ENCODE measurements at regions not wholly inside any gene's neighbourhood (a gene's known extent, or its start where the extent isn't known, plus 50 kb on each side); places are given as distances from the start of the nearest gene placed in this dataset.

GRCh38 chr1:157241185-157241538, 103.0 kb upstream of the ETV3 start:
- TF ChIP-seq CTCF (conservative IDR thresholded peaks at IDR 0.05; ENCODE audit: low read length) = no peak
- no peak for TF ChIP-seq EZH2phosphoT487 (IDR thresholded peaks at IDR 0.05; ENCODE audit: borderline replicate concordance)
- no peak overlapping the region for H3K9ac ChIP-seq (ENCODE audit: low read depth, low read length, poor library complexity, severe bottlenecking)
- H3K4me2 ChIP-seq (ENCODE audit: low read depth, low read length, poor library complexity, severe bottlenecking) = no peak overlapping the region
- H4K20me1 ChIP-seq (ENCODE audit: insufficient read depth, low read length, poor library complexity, severe bottlenecking) = no peaks in the 10 kb centered on the region
- H3K27me3 ChIP-seq (ENCODE audit: insufficient read depth, low read length, poor library complexity, severe bottlenecking) = no peaks in the 10 kb centered on the region
- no peaks in the 10 kb centered on the region for H3K79me2 ChIP-seq (ENCODE audit: insufficient read depth, low read length)
- no peaks in the 10 kb centered on the region for H3K36me3 ChIP-seq (ENCODE audit: insufficient read depth, low read length)
- peaks cover 10% of the 10 kb centered on the region for H3K4me1 ChIP-seq (ENCODE audit: insufficient read depth, low read length, poor library complexity, severe bottlenecking)
- no peak overlapping the region for H3K4me3 ChIP-seq (ENCODE audit: low read length, poor library complexity, severe bottlenecking)
- no peaks in the 10 kb centered on the region for H3K9me3 ChIP-seq (ENCODE audit: insufficient read depth, low read depth, low read length)
- H3F3A ChIP-seq (ENCODE audit: low read depth) = no peaks in the 10 kb centered on the region
- no peak overlapping the region for H2AFZ ChIP-seq (ENCODE audit: low read length)
- no peaks in the 10 kb centered on the region for H3K9me2 ChIP-seq (replicated peaks; ENCODE audit: low read depth, low read length)

- Histone ChIP-seq H3K4me1 (ENCODE audit: insufficient read depth, low read length, poor library complexity, severe bottlenecking) (peaks cover 10% of the 10 kb centered on the region), H3K4me3 (ENCODE audit: low read length, poor library complexity, severe bottlenecking) (no peak overlapping the region), H3K36me3 (ENCODE audit: insufficient read depth, low read length) (no peaks in the 10 kb centered on the region), H3K79me2 (ENCODE audit: insufficient read depth, low read length) (no peaks in the 10 kb centered on the region), H3F3A (ENCODE audit: low read depth) (no peaks in the 10 kb centered on the region), H2AFZ (ENCODE audit: low read length) (no peak overlapping the region), H3K27me3 (ENCODE audit: insufficient read depth, low read length, poor library complexity, severe bottlenecking) (no peaks in the 10 kb centered on the region), H4K20me1 (ENCODE audit: insufficient read depth, low read length, poor library complexity, severe bottlenecking) (no peaks in the 10 kb centered on the region), H3K9ac (ENCODE audit: low read depth, low read length, poor library complexity, severe bottlenecking) (no peak overlapping the region), H3K4me2 (ENCODE audit: low read depth, low read length, poor library complexity, severe bottlenecking) (no peak overlapping the region), H3K9me2 (replicated peaks; ENCODE audit: low read depth, low read length) (no peaks in the 10 kb centered on the region), H3K9me3 (ENCODE audit: insufficient read depth, low read depth, low read length) (no peaks in the 10 kb centered on the region)
- no peak for TF ChIP-seq EZH2phosphoT487 (IDR thresholded peaks at IDR 0.05; ENCODE audit: borderline replicate concordance)
- TF ChIP-seq CTCF (conservative IDR thresholded peaks at IDR 0.05; ENCODE audit: low read length) = no peak
Observed at GRCh38 chr1:157240495-157241184, 102.4 kb upstream of the ETV3 start.

GRCh38 chr1:157239936-157240335, 101.7 kb upstream of the ETV3 start:
- H3K9ac ChIP-seq (ENCODE audit: low read depth, low read length, poor library complexity, severe bottlenecking) = no peak overlapping the region
- H3K36me3 ChIP-seq (ENCODE audit: insufficient read depth, low read length) = no peaks in the 10 kb centered on the region
- H3K4me2 ChIP-seq (ENCODE audit: low read depth, low read length, poor library complexity, severe bottlenecking) = no peak overlapping the region
- no peaks in the 10 kb centered on the region for H3K79me2 ChIP-seq (ENCODE audit: insufficient read depth, low read length)
- 0 out of 2 replicates have a peak overlapping the region, but pooled peaks have one; percentile 13 for H2AFZ ChIP-seq (ENCODE audit: low read length)
- H3K9me3 ChIP-seq (ENCODE audit: insufficient read depth, low read depth, low read length) = no peaks in the 10 kb centered on the region
- H3K9me2 ChIP-seq (replicated peaks; ENCODE audit: low read depth, low read length) = no peaks in the 10 kb centered on the region
- H3K4me1 ChIP-seq (ENCODE audit: insufficient read depth, low read length, poor library complexity, severe bottlenecking) = peaks cover 13% of the 10 kb centered on the region
- TF ChIP-seq EZH2phosphoT487 (IDR thresholded peaks at IDR 0.05; ENCODE audit: borderline replicate concordance) (no peak), CTCF (conservative IDR thresholded peaks at IDR 0.05; ENCODE audit: low read length) (no peak)
- H3K27me3 ChIP-seq (ENCODE audit: insufficient read depth, low read length, poor library complexity, severe bottlenecking) = no peaks in the 10 kb centered on the region
- no peaks in the 10 kb centered on the region for H4K20me1 ChIP-seq (ENCODE audit: insufficient read depth, low read length, poor library complexity, severe bottlenecking)
- no peak overlapping the region for H3K4me3 ChIP-seq (ENCODE audit: low read length, poor library complexity, severe bottlenecking)
- H3F3A ChIP-seq (ENCODE audit: low read depth) = no peaks in the 10 kb centered on the region

Measured in Loucy (cell line).